ENCODE measurements at regions not wholly inside any gene's neighbourhood (a gene's known extent, or its start where the extent isn't known, plus 50 kb on each side); places are given as distances from the start of the nearest gene placed in this dataset.

- TF ChIP-seq CHD7 (IDR thresholded peaks at IDR 0.05; ENCODE audit: low read depth, low read length) (no peak), ARID1B (IDR thresholded peaks at IDR 0.05) (peak; percentile 77)
- TF ChIP-seq, protein P1, sequence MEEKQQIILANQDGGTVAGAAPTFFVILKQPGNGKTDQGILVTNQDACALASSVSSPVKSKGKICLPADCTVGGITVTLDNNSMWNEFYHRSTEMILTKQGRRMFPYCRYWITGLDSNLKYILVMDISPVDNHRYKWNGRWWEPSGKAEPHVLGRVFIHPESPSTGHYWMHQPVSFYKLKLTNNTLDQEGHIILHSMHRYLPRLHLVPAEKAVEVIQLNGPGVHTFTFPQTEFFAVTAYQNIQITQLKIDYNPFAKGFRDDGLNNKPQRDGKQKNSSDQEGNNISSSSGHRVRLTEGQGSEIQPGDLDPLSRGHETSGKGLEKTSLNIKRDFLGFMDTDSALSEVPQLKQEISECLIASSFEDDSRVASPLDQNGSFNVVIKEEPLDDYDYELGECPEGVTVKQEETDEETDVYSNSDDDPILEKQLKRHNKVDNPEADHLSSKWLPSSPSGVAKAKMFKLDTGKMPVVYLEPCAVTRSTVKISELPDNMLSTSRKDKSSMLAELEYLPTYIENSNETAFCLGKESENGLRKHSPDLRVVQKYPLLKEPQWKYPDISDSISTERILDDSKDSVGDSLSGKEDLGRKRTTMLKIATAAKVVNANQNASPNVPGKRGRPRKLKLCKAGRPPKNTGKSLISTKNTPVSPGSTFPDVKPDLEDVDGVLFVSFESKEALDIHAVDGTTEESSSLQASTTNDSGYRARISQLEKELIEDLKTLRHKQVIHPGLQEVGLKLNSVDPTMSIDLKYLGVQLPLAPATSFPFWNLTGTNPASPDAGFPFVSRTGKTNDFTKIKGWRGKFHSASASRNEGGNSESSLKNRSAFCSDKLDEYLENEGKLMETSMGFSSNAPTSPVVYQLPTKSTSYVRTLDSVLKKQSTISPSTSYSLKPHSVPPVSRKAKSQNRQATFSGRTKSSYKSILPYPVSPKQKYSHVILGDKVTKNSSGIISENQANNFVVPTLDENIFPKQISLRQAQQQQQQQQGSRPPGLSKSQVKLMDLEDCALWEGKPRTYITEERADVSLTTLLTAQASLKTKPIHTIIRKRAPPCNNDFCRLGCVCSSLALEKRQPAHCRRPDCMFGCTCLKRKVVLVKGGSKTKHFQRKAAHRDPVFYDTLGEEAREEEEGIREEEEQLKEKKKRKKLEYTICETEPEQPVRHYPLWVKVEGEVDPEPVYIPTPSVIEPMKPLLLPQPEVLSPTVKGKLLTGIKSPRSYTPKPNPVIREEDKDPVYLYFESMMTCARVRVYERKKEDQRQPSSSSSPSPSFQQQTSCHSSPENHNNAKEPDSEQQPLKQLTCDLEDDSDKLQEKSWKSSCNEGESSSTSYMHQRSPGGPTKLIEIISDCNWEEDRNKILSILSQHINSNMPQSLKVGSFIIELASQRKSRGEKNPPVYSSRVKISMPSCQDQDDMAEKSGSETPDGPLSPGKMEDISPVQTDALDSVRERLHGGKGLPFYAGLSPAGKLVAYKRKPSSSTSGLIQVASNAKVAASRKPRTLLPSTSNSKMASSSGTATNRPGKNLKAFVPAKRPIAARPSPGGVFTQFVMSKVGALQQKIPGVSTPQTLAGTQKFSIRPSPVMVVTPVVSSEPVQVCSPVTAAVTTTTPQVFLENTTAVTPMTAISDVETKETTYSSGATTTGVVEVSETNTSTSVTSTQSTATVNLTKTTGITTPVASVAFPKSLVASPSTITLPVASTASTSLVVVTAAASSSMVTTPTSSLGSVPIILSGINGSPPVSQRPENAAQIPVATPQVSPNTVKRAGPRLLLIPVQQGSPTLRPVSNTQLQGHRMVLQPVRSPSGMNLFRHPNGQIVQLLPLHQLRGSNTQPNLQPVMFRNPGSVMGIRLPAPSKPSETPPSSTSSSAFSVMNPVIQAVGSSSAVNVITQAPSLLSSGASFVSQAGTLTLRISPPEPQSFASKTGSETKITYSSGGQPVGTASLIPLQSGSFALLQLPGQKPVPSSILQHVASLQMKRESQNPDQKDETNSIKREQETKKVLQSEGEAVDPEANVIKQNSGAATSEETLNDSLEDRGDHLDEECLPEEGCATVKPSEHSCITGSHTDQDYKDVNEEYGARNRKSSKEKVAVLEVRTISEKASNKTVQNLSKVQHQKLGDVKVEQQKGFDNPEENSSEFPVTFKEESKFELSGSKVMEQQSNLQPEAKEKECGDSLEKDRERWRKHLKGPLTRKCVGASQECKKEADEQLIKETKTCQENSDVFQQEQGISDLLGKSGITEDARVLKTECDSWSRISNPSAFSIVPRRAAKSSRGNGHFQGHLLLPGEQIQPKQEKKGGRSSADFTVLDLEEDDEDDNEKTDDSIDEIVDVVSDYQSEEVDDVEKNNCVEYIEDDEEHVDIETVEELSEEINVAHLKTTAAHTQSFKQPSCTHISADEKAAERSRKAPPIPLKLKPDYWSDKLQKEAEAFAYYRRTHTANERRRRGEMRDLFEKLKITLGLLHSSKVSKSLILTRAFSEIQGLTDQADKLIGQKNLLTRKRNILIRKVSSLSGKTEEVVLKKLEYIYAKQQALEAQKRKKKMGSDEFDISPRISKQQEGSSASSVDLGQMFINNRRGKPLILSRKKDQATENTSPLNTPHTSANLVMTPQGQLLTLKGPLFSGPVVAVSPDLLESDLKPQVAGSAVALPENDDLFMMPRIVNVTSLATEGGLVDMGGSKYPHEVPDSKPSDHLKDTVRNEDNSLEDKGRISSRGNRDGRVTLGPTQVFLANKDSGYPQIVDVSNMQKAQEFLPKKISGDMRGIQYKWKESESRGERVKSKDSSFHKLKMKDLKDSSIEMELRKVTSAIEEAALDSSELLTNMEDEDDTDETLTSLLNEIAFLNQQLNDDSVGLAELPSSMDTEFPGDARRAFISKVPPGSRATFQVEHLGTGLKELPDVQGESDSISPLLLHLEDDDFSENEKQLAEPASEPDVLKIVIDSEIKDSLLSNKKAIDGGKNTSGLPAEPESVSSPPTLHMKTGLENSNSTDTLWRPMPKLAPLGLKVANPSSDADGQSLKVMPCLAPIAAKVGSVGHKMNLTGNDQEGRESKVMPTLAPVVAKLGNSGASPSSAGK (IDR thresholded peaks at IDR 0.05) = no peak
- TF ChIP-seq, protein P2, sequence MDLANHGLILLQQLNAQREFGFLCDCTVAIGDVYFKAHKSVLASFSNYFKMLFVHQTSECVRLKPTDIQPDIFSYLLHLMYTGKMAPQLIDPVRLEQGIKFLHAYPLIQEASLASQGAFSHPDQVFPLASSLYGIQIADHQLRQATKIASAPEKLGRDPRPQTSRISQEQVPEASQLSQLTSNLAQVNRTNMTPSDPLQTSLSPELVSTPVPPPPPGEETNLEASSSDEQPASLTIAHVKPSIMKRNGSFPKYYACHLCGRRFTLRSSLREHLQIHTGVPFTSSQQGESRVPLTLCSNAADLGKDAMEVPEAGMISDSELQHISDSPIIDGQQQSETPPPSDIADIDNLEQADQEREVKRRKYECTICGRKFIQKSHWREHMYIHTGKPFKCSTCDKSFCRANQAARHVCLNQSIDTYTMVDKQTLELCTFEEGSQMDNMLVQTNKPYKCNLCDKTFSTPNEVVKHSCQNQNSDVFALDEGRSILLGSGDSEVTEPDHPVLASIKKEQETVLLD (IDR thresholded peaks at IDR 0.05) = no peak
These were observed 157.2 kb downstream of the PTGER3 start (continued) for GRCh38 chr1:70890408-70890807.

Measured in K562 (cell line).